GM04504 (cell line): ENCODE measurements at regions not wholly inside any gene's neighbourhood (a gene's known extent, or its start where the extent isn't known, plus 50 kb on each side); places are given as distances from the start of the nearest gene placed in this dataset.

Experiments
- DNase-seq: peaks from one replicate; pipeline ENCODE4 v3.0.0-alpha.2; 2012; ENCODE audit warnings: low read depth

DNA sequence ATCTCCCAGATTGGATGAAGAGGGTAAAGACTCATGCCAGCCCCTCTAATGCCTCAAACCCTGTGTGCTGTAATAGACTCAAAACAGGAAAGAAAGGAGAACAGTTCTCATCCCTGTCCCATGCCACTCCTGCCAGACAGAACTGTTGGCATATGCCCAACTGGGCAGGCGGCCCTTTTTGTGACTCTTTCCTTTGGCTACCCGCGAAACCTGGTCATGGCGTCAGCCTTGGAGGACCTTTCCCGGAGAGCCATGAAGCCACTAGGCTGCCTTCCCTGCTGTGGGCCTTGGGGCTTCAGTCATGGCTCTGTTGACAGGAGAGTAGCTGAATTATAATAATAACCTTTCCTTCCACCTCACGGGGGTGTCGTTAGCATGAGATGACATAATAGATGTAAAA is 75.9 kb upstream of the SEMA6A start:
- no peak for DNase-seq

GRCh38 chr5:116646611-116647289 is 72.1 kb upstream of the SEMA6A start:
- no peak for DNase-seq

DNA sequence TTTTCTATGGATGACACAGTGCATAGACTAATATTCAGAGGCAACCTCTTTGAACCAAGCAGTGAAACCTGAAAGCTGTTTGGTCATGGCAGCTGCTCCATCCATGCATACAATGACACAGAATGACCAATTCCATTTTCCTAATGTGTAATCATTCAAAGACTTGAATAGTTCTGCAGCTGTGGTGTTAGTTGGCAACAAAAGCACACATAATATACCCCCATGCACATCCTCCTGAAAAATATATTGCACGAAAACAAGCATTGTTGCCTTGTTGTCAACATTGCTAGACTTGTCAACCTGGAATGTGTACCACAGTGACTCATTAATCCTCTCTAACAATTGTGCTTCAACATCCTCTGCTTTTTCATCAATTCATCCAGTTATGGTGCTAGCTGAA is 71.0 kb upstream of the SEMA6A start:
- no peak for DNase-seq

DNA sequence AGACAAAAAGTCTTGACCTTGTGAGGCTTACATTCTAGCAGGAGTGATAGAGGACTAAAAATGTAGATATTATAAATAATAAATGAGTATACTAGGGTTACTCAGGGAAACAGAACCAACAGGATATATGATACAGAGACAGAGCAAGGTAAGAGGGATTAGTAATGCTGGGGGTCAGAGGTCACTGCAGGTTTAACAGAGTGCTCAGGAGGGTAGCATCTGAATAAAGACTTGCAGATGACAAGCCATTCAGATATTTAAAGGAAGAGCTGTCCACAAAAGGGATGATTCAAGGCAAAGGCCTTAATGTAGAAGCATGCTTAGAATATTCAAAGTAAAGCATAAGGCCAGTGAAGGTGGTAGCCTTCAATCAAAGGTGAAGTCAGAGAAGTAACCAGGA is 65.6 kb upstream of the SEMA6A start:
- DNase-seq = no peak

DNA sequence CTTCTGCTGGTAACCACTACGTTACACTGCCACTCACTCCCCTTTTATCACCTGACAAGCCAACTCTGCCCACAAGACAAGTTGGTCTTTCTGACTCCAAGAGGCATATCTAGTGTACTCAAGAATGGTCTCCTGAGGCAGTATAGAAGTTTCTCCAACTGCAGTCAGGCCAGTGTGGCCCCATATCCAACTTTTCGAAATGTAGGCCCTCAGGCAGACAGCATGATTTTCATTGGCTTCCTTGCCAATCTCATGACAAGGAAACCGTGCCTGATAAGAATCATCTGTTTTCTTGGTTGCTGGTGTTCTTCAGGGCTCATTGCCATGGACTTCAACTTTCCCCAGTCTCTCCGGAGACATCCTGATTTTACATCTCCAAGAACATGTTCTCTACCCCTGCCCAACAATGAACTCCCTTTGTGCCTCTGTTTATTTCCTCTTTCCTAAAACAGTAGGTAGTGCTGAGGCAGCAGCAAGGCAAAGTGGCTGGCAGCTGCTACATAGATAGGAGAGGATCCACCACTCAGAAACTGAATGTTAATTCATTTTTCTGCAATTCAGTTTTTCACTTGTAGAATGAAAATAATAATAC is 62.6 kb upstream of the SEMA6A start:
- DNase-seq = no peak

GRCh38 chr5:116632890-116633289 is 58.3 kb upstream of the SEMA6A start:
- DNase-seq = no peak

- DNase-seq = no peak
Observed at GRCh38 chr5:116631147-116631546, 56.5 kb upstream of the SEMA6A start.

DNA sequence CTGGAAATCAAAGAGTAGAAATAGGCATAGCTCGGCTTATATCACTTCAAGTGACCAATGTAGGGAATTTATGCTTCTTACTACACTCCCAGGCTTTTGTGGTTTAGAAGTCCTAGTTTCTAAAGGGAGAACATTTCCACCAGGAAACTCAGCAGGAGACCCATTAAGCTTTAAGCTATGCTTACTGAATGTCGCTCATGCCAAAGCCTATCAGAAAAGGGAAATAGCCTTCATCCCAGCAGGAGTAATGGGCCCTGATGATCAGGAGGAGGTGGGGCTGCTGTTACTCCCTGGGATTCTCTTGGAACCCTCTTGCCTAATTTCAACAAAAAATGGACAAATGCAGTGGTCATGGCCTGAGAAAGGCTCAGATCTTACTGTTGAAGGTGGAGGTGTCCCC is 54.5 kb upstream of the SEMA6A start:
- no peak for DNase-seq

DNA sequence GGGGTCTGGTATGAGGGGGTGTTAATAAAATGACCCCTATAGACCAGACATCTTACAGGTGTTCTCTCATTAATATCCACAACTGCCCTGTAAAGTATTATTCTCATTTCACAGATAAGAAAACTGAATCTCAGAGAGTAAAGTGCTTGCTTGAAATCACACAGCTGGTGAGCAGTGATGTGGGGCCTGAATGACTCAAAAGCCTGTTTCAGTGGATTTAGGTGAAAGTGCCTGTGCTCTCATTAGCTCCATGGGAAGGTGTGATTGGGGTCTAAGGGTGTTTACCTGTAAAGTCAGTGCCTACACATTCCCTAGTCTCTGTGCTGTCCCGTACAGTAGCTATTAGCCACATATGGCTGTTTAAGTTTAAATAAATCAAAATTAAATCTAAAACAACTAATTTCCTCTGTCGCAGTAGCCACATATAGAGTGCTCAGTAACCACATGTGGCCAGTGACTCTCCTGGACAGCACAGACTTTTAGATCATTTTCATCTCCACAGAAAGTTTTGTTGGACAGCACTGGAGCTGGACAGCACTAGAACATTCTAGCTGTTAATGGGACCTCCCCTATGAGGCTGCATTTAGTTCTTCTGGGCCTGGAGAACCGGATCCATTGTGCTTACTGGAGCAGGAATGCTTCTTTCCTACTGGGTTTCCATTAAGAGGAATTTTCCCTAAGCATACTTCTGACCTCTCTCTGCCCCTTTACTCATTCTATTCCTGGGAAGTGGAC is 52.5 kb upstream of the SEMA6A start:
- DNase-seq = no peak

GRCh38 chr5:116626272-116626723 is 51.7 kb upstream of the SEMA6A start:
- no peak for DNase-seq
